SK-N-SH (cell line): ENCODE measurements at regions not wholly inside any gene's neighbourhood (a gene's known extent, or its start where the extent isn't known, plus 50 kb on each side); places are given as distances from the start of the nearest gene placed in this dataset.

Experiments
- CTCF ChIA-PET: fragments of 300-600, 350-600 bp; formaldehyde crosslinking; extraction: SDS; loops from one replicate; lab custom pipeline; 2021; lab: Yijun Ruan, JAX
- POLR2A ChIA-PET: fragments of 350-600 bp; sonication (Branson Sonifier 250); formaldehyde crosslinking; extraction: SDS; loops from one replicate; lab custom pipeline; 2020; ENCODE audit warnings: antibody characterized with exemption, inconsistent platforms; lab: Yijun Ruan, JAX
- DNase-seq: peaks from one replicate; pipeline ENCODE4 v3.0.0; 2012
- H2AFZ ChIP-seq: fragments of 200-600 bp; sonication (generic); 2 replicates; pipeline ENCODE4 v1.8.1; 2016; ENCODE audit warnings: antibody characterized with exemption, mild to moderate bottlenecking, low read depth
- H3F3A ChIP-seq: fragments of 200-600 bp; sonication (generic); replicated peaks from 2 replicates; pipeline ENCODE3; 2016; ENCODE audit warnings: antibody characterized with exemption, mild to moderate bottlenecking; ENCODE audit not compliant: insufficient read depth
- H3K27ac ChIP-seq, 2 experiments: fragments of 200-500 bp in 1 of 2; fragments of 200-600 bp in 1 of 2; sonication (Bioruptor generic) in 1 of 2; sonication (generic), shearing (Covaris generic) in 1 of 2; 2 replicates each; pipeline versions ENCODE4 v1.5.1 to v1.6.1; 2014 to 2016; ENCODE audit warnings: low read depth in 2 of 2, inconsistent platforms in 1 of 2, low read length in 1 of 2, mild to moderate bottlenecking in 1 of 2, mixed read lengths in 1 of 2
- H3K27me3 ChIP-seq: fragments of 200-600 bp; sonication (generic), shearing (Covaris generic); 2 replicates; pipeline ENCODE4 v1.6.1; 2016; ENCODE audit warnings: mixed run types; ENCODE audit not compliant: insufficient read depth
- H3K36me3 ChIP-seq, 2 experiments: fragments of 200-500 bp in 1 of 2; fragments of 200-600 bp in 1 of 2; sonication (Bioruptor generic) in 1 of 2; sonication (generic) in 1 of 2; replicated peaks in 1 of 2; 2 replicates each; pipeline versions ENCODE3 to v1.5.1; 2014 to 2016; ENCODE audit warnings: low read length in 1 of 2, mild to moderate bottlenecking in 1 of 2; ENCODE audit not compliant: insufficient read depth in 2 of 2, control insufficient read depth in 1 of 2
- H3K4me1 ChIP-seq, 2 experiments: fragments of 200-500 bp in 1 of 2; fragments of 200-600 bp in 1 of 2; sonication (Bioruptor generic) in 1 of 2; sonication (generic), shearing (Covaris generic) in 1 of 2; 2 replicates each; pipeline versions ENCODE4 v1.5.1 to v1.6.1; 2014 to 2016; ENCODE audit warnings: low read depth in 1 of 2, low read length in 1 of 2, mixed run types in 1 of 2; ENCODE audit not compliant: insufficient read depth in 2 of 2, control insufficient read depth in 1 of 2
- H3K4me2 ChIP-seq: fragments of 200-600 bp; sonication (generic), shearing (Covaris generic); 2 replicates; pipeline ENCODE4 v1.6.1; 2017; ENCODE audit warnings: mixed run types
- H3K4me3 ChIP-seq, 2 experiments: fragments of 200-500 bp in 1 of 2; fragments of 200-600 bp in 1 of 2; sonication (Bioruptor generic) in 1 of 2; sonication (generic), shearing (Covaris generic) in 1 of 2; 2 replicates each; pipeline versions ENCODE4 v1.5.1 to v1.8.1; 2014 to 2016; ENCODE audit warnings: low read depth in 2 of 2, inconsistent platforms in 1 of 2, low read length in 1 of 2, mild to moderate bottlenecking in 1 of 2, mixed read lengths in 1 of 2, moderate library complexity in 1 of 2
- H3K79me2 ChIP-seq: fragments of 200-600 bp; sonication (generic); 2 replicates; pipeline ENCODE4 v1.8.1; 2017; ENCODE audit warnings: mild to moderate bottlenecking; ENCODE audit not compliant: insufficient read depth
- H3K9ac ChIP-seq: fragments of 200-600 bp; sonication (generic); 2 replicates; pipeline ENCODE4 v1.6.1; 2017; ENCODE audit warnings: mixed run types
- H3K9me2 ChIP-seq: fragments of 200-600 bp; sonication (generic); 2 replicates; pipeline ENCODE4 v1.6.1; 2017; ENCODE audit warnings: mixed run types
- H3K9me3 ChIP-seq: fragments of 200-600 bp; sonication (generic); 2 replicates; pipeline ENCODE4 v1.6.1; 2017; ENCODE audit warnings: mixed run types, mild to moderate bottlenecking, moderate library complexity
- H4K20me1 ChIP-seq: fragments of 200-600 bp; sonication (generic); 2 replicates; pipeline ENCODE4 v1.6.1; 2017; ENCODE audit warnings: mild to moderate bottlenecking, mixed run types; ENCODE audit not compliant: insufficient read depth
- CHD2 ChIP-seq: fragments of 150-350 bp; IDR thresholded peaks from 2 replicates; pipeline ENCODE4 v1.6.1; 2018; ENCODE audit warnings: low read length; ENCODE audit not compliant: partially characterized antibody
- CTCF ChIP-seq: fragments of 200-600 bp; sonication (generic); IDR thresholded peaks from 2 replicates; pipeline ENCODE4 v1.6.1; 2017; ENCODE audit warnings: antibody characterized with exemption, mild to moderate bottlenecking, moderate library complexity
- EZH2phosphoT487 ChIP-seq: fragments of 200-600 bp; sonication (generic); IDR thresholded peaks from 2 replicates; pipeline ENCODE4 v1.6.1; 2017; ENCODE audit warnings: low read depth, mixed run types, mild to moderate bottlenecking, antibody characterized with exemption, moderate library complexity, borderline replicate concordance
- FOSL2 ChIP-seq: IDR thresholded peaks from 2 replicates; pipeline ENCODE4 v1.4.0; 2012; ENCODE audit warnings: low read depth, mild to moderate bottlenecking, moderate library complexity, borderline replicate concordance
- FOXM1 ChIP-seq: IDR thresholded peaks from 2 replicates; pipeline ENCODE4 v1.4.0; 2012; ENCODE audit warnings: low read depth, mild to moderate bottlenecking
- GABPA ChIP-seq: IDR thresholded peaks from 2 replicates; pipeline ENCODE4 v1.4.0; 2012; ENCODE audit warnings: low read depth, mild to moderate bottlenecking
- JUND ChIP-seq: IDR thresholded peaks from 2 replicates; pipeline ENCODE4 v1.4.0; 2012
- MEF2A ChIP-seq: IDR thresholded peaks from 2 replicates; pipeline ENCODE4 v1.4.0; 2012; ENCODE audit warnings: low read depth, borderline replicate concordance
- NFIC ChIP-seq: IDR thresholded peaks from 2 replicates; pipeline ENCODE4 v1.4.0; 2012; ENCODE audit warnings: borderline replicate concordance
- NRF1 ChIP-seq: IDR thresholded peaks from 2 replicates; pipeline ENCODE4 v1.6.1; 2012; ENCODE audit warnings: low read depth, mild to moderate bottlenecking, low read length
- PBX3 ChIP-seq: IDR thresholded peaks from 2 replicates; pipeline ENCODE4; 2012
- RAD21 ChIP-seq: IDR thresholded peaks from 2 replicates; pipeline ENCODE4 v1.6.1; 2012; ENCODE audit warnings: mild to moderate bottlenecking, low read length
- RCOR1 ChIP-seq: fragments of 150-350 bp; IDR thresholded peaks from 2 replicates; pipeline ENCODE4 v1.6.1; 2017; ENCODE audit warnings: antibody characterized with exemption, low read length
- RXRA ChIP-seq: IDR thresholded peaks from 2 replicates; pipeline ENCODE4 v1.4.0; 2012; ENCODE audit warnings: low read depth, mild to moderate bottlenecking, borderline replicate concordance
- TAF1 ChIP-seq: IDR thresholded peaks from 2 replicates; pipeline ENCODE4 v1.6.1; 2012; ENCODE audit warnings: low read depth, mild to moderate bottlenecking, low read length, moderate library complexity, borderline replicate concordance
- TCF12 ChIP-seq: IDR thresholded peaks from 2 replicates; pipeline ENCODE4 v1.4.0; 2012
- YY1 ChIP-seq: IDR thresholded peaks from 2 replicates; pipeline ENCODE4 v1.4.0; 2012; ENCODE audit warnings: low read depth, mild to moderate bottlenecking
- WGBS: methylation state at CpG from one replicate; pipeline ENCODE4 v1.1.6; 2017; ENCODE audit warnings: low lambda C conversion rate; 5-methylcytosine and 5-hydroxymethylcytosine counted together
- TF ChIP-seq, protein P1 (sequence below): IDR thresholded peaks from 2 replicates; pipeline ENCODE4 v1.6.1; 2012; ENCODE audit warnings: mild to moderate bottlenecking, low read depth, low read length, moderate library complexity
- TF ChIP-seq, protein P2 (sequence below): IDR thresholded peaks from 2 replicates; pipeline ENCODE4 v1.4.0; 2012; ENCODE audit warnings: low read depth, borderline replicate concordance

GRCh38 chr6:121791396-121792315 lies 356.2 kb downstream of the GJA1 start:
- Histone ChIP-seq H3K9ac (no peak overlapping the region), H3K36me3 (no peaks in the 10 kb centered on the region), H3K4me2 (no peak overlapping the region)
- TF ChIP-seq CTCF (peak; percentile 17; the same call in 1 of the 2 replicates), CHD2 (no peak)
- TF ChIP-seq, all 33 proteins: peak for 1
- no peak for DNase-seq
- no peak overlapping the region for H3K4me3 ChIP-seq
- WGBS, result 63% methylated on average over 6 of the region's 6 CpGs
- no peaks in the 10 kb centered on the region for H3K9me3 ChIP-seq
- ChIA-PET CTCF (no interaction called here), POLR2A (no interaction called here)
- H3K79me2 ChIP-seq, result no peaks in the 10 kb centered on the region
- no peak overlapping the region for H3K27ac ChIP-seq
- H3K9me2 ChIP-seq, result no peaks in the 10 kb centered on the region
- no peaks in the 10 kb centered on the region for H4K20me1 ChIP-seq
- H3K4me1 ChIP-seq, result no peaks in the 10 kb centered on the region
- peaks cover 8% of the 10 kb centered on the region for H3F3A ChIP-seq
- no peaks in the 10 kb centered on the region for H3K27me3 ChIP-seq
- H2AFZ ChIP-seq, result no peak overlapping the region

GRCh38 chr6:121794630-121795029 lies 359.2 kb downstream of the GJA1 start:
- H3K27ac ChIP-seq, result peak overlapping the region in 1 of 2 experiments; percentile 78; a peak in 3 of 4 replicates
- no peaks in the 10 kb centered on the region for H3K27me3 ChIP-seq
- H2AFZ ChIP-seq, result no peak overlapping the region
- no peaks in the 10 kb centered on the region for H3K9me2 ChIP-seq
- ChIA-PET POLR2A (no interaction called here), CTCF (no interaction called here)
- no peak overlapping the region for H3K4me3 ChIP-seq
- no peaks in the 10 kb centered on the region for H3K79me2 ChIP-seq
- no peaks in the 10 kb centered on the region; a peak in 1 of 4 replicates for H3K4me1 ChIP-seq
- H3K36me3 ChIP-seq, result no peaks in the 10 kb centered on the region
- 9% methylated on average over 2 of the region's 2 CpGs for WGBS
- H3F3A ChIP-seq, result peaks cover 8% of the 10 kb centered on the region
- H3K9me3 ChIP-seq, result no peaks in the 10 kb centered on the region
- H3K4me2 ChIP-seq, result no peak overlapping the region
- no peak overlapping the region for H3K9ac ChIP-seq
- no peaks in the 10 kb centered on the region for H4K20me1 ChIP-seq
- DNase-seq, result no peak
- peak; percentile 99 for TF ChIP-seq FOSL2
- no peak for TF ChIP-seq NRF1
- TF ChIP-seq NFIC, result peak; percentile 92
- TF ChIP-seq EZH2phosphoT487, result no peak
- TF ChIP-seq PBX3, result peak; percentile 97
- peak; percentile 99 for TF ChIP-seq JUND
- TF ChIP-seq FOXM1, result peak; percentile 93
- TF ChIP-seq GABPA, result no peak
- TF ChIP-seq TAF1, result no peak
- peak; percentile 100 for TF ChIP-seq TCF12
- TF ChIP-seq, protein P1, sequence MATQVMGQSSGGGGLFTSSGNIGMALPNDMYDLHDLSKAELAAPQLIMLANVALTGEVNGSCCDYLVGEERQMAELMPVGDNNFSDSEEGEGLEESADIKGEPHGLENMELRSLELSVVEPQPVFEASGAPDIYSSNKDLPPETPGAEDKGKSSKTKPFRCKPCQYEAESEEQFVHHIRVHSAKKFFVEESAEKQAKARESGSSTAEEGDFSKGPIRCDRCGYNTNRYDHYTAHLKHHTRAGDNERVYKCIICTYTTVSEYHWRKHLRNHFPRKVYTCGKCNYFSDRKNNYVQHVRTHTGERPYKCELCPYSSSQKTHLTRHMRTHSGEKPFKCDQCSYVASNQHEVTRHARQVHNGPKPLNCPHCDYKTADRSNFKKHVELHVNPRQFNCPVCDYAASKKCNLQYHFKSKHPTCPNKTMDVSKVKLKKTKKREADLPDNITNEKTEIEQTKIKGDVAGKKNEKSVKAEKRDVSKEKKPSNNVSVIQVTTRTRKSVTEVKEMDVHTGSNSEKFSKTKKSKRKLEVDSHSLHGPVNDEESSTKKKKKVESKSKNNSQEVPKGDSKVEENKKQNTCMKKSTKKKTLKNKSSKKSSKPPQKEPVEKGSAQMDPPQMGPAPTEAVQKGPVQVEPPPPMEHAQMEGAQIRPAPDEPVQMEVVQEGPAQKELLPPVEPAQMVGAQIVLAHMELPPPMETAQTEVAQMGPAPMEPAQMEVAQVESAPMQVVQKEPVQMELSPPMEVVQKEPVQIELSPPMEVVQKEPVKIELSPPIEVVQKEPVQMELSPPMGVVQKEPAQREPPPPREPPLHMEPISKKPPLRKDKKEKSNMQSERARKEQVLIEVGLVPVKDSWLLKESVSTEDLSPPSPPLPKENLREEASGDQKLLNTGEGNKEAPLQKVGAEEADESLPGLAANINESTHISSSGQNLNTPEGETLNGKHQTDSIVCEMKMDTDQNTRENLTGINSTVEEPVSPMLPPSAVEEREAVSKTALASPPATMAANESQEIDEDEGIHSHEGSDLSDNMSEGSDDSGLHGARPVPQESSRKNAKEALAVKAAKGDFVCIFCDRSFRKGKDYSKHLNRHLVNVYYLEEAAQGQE, result peak; percentile 58; the same call in 1 of the 2 replicates
- peak; percentile 96 for TF ChIP-seq RXRA
- no peak for TF ChIP-seq RCOR1
- TF ChIP-seq YY1, result no peak
- TF ChIP-seq MEF2A, result peak; percentile 89; the same call in 1 of the 2 replicates
- TF ChIP-seq, protein P2, sequence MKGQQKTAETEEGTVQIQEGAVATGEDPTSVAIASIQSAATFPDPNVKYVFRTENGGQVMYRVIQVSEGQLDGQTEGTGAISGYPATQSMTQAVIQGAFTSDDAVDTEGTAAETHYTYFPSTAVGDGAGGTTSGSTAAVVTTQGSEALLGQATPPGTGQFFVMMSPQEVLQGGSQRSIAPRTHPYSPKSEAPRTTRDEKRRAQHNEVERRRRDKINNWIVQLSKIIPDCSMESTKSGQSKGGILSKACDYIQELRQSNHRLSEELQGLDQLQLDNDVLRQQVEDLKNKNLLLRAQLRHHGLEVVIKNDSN, result no peak
- TF ChIP-seq RAD21, result no peak
